HepG2 (cell line): ENCODE measurements at regions not wholly inside any gene's neighbourhood (a gene's known extent, or its start where the extent isn't known, plus 50 kb on each side); places are given as distances from the start of the nearest gene placed in this dataset.

ENCODE experiments used
- ATAC-seq: fragments of 200-7000 bp; cut with Tn5 transposase; 3 replicates; pipeline ENCODE4 v1.9.1; 2020; ENCODE audit warnings: mild to moderate bottlenecking, moderate library complexity
- BruUV-seq: library from RNA; stranded (reverse); fragments of 400-500 nt; replicated peaks from 2 replicates; lab custom pipeline; 2021; lab: Mats Ljungman, UMichigan
- CTCF ChIA-PET: fragments of 300-600 bp; formaldehyde crosslinking; extraction: SDS; loops from one replicate; lab custom pipeline; 2021; ENCODE audit warnings: low total read pairs, inconsistent platforms, low intra/inter-chr PET ratio; lab: Yijun Ruan, JAX
- POLR2A ChIA-PET: fragments of 350-600 bp; sonication (Branson Sonifier 250); formaldehyde crosslinking; loops from one replicate; lab custom pipeline; 2020; ENCODE audit warnings: antibody characterized with exemption, inconsistent platforms; lab: Yijun Ruan, JAX
- DNase-seq: peaks from one replicate; pipeline ENCODE4 v3.0.0-alpha.2; 2015; ENCODE audit warnings: low spot score
- FAIRE-seq: peaks from 3 replicates; lab custom pipeline; 2011; peaks lifted over from hg19 to GRCh38; lab: Jason Lieb, UNC
- H2AFZ ChIP-seq: one replicate; pipeline ENCODE4 v1.6.1; 2011; ENCODE audit warnings: low read length, inconsistent platforms
- H3K27ac ChIP-seq: fragments of 300-600 bp; 3 replicates; pipeline ENCODE4 v1.8.0; 2011; ENCODE audit warnings: mixed run types, mild to moderate bottlenecking, mixed read lengths, low read length, inconsistent platforms; ENCODE audit not compliant: insufficient read depth; ENCODE audit errors: extremely low read length
- H3K27me3 ChIP-seq, 2 experiments: fragments of 200-600 bp in 1 of 2; 2 replicates in 1 of 2; 3 replicates in 1 of 2; pipeline versions ENCODE4 v1.6.0 to v1.8.0; 2011; ENCODE audit warnings: low read length in 2 of 2, mild to moderate bottlenecking in 2 of 2, moderate library complexity in 2 of 2, inconsistent platforms in 1 of 2; ENCODE audit not compliant: insufficient read depth in 2 of 2, control insufficient read depth in 1 of 2
- H3K36me3 ChIP-seq, 2 experiments: fragments of 200-600 bp in 1 of 2; replicated peaks in 1 of 2; 2 replicates in 1 of 2; 3 replicates in 1 of 2; pipeline versions ENCODE4 v1.5.1 to v1.8.0; 2011; ENCODE audit warnings: low read length in 2 of 2, inconsistent platforms in 1 of 2; ENCODE audit not compliant: insufficient read depth in 2 of 2, control insufficient read depth in 1 of 2
- H3K4me1 ChIP-seq: 2 replicates; pipeline ENCODE4 v1.5.1; 2012; ENCODE audit warnings: low read length, inconsistent platforms; ENCODE audit not compliant: insufficient read depth
- H3K4me2 ChIP-seq: 2 replicates; pipeline ENCODE4 v1.6.0; 2011; ENCODE audit warnings: low read depth, low read length, inconsistent platforms
- H3K4me3 ChIP-seq, 3 experiments: fragments of 200-600 bp in 1 of 3; sonication (generic), shearing (Covaris generic) in 1 of 3; replicated peaks in 1 of 3; 2 replicates each; pipeline ENCODE4 v1.5.1; 2011 to 2016; ENCODE audit warnings: low read length in 3 of 3, inconsistent platforms in 2 of 3, low read depth in 2 of 3, mild to moderate bottlenecking in 2 of 3, control low read depth in 1 of 3, mixed read lengths in 1 of 3; ENCODE audit not compliant: insufficient read depth in 1 of 3
- H3K79me2 ChIP-seq: one replicate; pipeline ENCODE4 v1.6.1; 2011; ENCODE audit warnings: low read length, inconsistent platforms; ENCODE audit not compliant: insufficient read depth
- H3K9ac ChIP-seq: 2 replicates; pipeline ENCODE4 v1.6.0; 2011; ENCODE audit warnings: mild to moderate bottlenecking, low read depth, low read length, inconsistent platforms; ENCODE audit not compliant: insufficient read depth
- H3K9me3 ChIP-seq: 2 replicates; pipeline ENCODE4 v1.5.1; 2012; ENCODE audit warnings: mild to moderate bottlenecking, low read length
- H4K20me1 ChIP-seq: 2 replicates; pipeline ENCODE4 v1.6.0; 2011; ENCODE audit warnings: inconsistent platforms, mild to moderate bottlenecking, low read length, moderate library complexity; ENCODE audit not compliant: insufficient read depth
- ATM ChIP-seq: fragments of 450-650 bp; IDR thresholded peaks from 2 replicates; pipeline ENCODE4 v1.7.1; 2017; ENCODE audit warnings: mild to moderate bottlenecking, borderline replicate concordance
- KLF16 ChIP-seq, 2 experiments: sonication (generic) in 1 of 2; formaldehyde crosslinking in 1 of 2; IDR thresholded peaks; 2 replicates each; pipeline versions ENCODE4 v1.6.1 to v1.8.0; 2016 to 2023; ENCODE audit warnings: missing genetic modification reagents in 2 of 2, missing compliant biosample characterization in 1 of 2
- RBM22 ChIP-seq: fragments of 200-400 bp; formaldehyde crosslinking; optimal IDR thresholded peaks from 2 replicates; pipeline ENCODE3; 2017; ENCODE audit warnings: mild to moderate bottlenecking, low read length, moderate library complexity
- STAG1 ChIP-seq: sonication (generic); formaldehyde crosslinking; IDR thresholded peaks from 2 replicates; pipeline ENCODE4 v1.4.0; 2020; ENCODE audit warnings: missing genetic modification reagents
- ZFP37 ChIP-seq: sonication (generic); formaldehyde crosslinking; IDR thresholded peaks from 2 replicates; pipeline ENCODE4 v1.4.0; 2020; ENCODE audit warnings: missing genetic modification reagents, borderline replicate concordance
- ZNF121 ChIP-seq: sonication (generic); formaldehyde crosslinking; IDR thresholded peaks from 2 replicates; pipeline ENCODE4 v1.5.0; 2020; ENCODE audit warnings: mild to moderate bottlenecking, missing genetic modification reagents
- WGBS: methylation state at CpG from one replicate; pipeline ENCODE4 v1.1.6; 2017; ENCODE audit warnings: low lambda C conversion rate; 5-methylcytosine and 5-hydroxymethylcytosine counted together
- in situ Hi-C: cut with HindIII; loops from 2 replicates; pipeline ENCODE4 v1.10.0; 2017; ENCODE audit warnings: low pct_unique_long_range_greater_than_20kb; ENCODE audit not compliant: extremely low pct_ligation_motif_present
- intact Hi-C: fragments of 100-400 bp; cut with micrococcal nuclease; formaldehyde crosslinking; loops from one replicate; pipeline ENCODE4 v1.10.0; 2022; ENCODE audit not compliant: unreplicated experiment
- TF ChIP-seq, protein P1 (sequence below): sonication (generic); formaldehyde crosslinking; IDR thresholded peaks from 2 replicates; pipeline ENCODE4 v1.8.1; 2023; ENCODE audit warnings: mild to moderate bottlenecking, missing genetic modification reagents
- TF ChIP-seq, protein P2 (sequence below): sonication (generic); formaldehyde crosslinking; IDR thresholded peaks from 2 replicates; pipeline ENCODE4 v1.4.0; 2020; ENCODE audit warnings: low read depth, missing genetic modification reagents
- TF ChIP-seq, protein P3 (sequence below): sonication (generic); formaldehyde crosslinking; IDR thresholded peaks from 2 replicates; pipeline ENCODE4 v1.5.1; 2020; ENCODE audit warnings: missing genetic modification reagents, mild to moderate bottlenecking, borderline replicate concordance
- TF ChIP-seq, protein P4 (sequence below): sonication (generic); formaldehyde crosslinking; IDR thresholded peaks from 2 replicates; pipeline ENCODE4 v1.5.0; 2020; ENCODE audit warnings: mild to moderate bottlenecking, missing genetic modification reagents, moderate library complexity

DNA sequence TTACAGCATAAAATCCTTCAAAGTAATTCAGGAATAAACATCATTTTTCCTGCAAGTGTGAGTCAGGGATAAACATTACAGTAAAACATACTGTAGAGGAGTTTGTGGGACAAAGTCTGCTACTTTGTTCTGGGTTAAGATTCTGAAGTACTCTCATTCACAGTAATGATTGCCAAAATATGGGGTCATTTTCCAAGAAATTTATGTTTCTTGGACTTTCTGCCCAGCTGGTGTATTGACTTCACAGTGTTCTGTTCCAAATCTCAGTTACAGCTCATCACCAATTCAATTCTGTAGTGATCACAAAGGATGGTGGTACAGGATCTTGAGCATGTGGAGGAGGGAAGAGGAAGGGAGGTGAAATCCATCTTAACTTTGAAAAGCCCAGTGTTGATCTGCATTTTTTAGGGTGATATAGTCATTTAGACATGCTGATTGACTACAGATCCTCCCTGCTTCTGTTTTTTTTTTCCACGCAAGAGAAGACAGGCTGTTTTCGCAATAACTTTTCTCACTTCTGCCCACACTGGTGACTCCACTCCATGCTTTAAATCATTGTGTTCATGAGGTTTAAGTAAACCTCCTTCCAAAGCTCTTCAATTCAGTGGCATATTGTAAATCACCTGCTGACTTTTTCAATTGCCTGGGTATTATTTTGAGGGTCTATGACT lies 60.4 kb upstream of the C1orf53 start (continued):
- TF ChIP-seq, protein P1, sequence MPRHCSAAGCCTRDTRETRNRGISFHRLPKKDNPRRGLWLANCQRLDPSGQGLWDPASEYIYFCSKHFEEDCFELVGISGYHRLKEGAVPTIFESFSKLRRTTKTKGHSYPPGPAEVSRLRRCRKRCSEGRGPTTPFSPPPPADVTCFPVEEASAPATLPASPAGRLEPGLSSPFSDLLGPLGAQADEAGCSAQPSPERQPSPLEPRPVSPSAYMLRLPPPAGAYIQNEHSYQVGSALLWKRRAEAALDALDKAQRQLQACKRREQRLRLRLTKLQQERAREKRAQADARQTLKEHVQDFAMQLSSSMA, result no peak
- TF ChIP-seq, protein P2, sequence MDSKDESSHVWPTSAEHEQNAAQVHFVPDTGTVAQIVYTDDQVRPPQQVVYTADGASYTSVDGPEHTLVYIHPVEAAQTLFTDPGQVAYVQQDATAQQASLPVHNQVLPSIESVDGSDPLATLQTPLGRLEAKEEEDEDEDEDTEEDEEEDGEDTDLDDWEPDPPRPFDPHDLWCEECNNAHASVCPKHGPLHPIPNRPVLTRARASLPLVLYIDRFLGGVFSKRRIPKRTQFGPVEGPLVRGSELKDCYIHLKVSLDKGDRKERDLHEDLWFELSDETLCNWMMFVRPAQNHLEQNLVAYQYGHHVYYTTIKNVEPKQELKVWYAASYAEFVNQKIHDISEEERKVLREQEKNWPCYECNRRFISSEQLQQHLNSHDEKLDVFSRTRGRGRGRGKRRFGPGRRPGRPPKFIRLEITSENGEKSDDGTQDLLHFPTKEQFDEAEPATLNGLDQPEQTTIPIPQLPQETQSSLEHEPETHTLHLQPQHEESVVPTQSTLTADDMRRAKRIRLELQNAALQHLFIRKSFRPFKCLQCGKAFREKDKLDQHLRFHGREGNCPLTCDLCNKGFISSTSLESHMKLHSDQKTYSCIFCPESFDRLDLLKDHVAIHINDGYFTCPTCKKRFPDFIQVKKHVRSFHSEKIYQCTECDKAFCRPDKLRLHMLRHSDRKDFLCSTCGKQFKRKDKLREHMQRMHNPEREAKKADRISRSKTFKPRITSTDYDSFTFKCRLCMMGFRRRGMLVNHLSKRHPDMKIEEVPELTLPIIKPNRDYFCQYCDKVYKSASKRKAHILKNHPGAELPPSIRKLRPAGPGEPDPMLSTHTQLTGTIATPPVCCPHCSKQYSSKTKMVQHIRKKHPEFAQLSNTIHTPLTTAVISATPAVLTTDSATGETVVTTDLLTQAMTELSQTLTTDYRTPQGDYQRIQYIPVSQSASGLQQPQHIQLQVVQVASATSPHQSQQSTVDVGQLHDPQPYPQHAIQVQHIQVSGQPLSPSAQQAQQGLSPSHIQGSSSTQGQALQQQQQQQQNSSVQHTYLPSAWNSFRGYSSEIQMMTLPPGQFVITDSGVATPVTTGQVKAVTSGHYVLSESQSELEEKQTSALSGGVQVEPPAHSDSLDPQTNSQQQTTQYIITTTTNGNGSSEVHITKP (CRISPR knock-in tag), result no peak
- no peak for TF ChIP-seq ATM
- TF ChIP-seq KLF16 (CRISPR knock-in tag; IDR thresholded peaks at IDR 0.05), result no peak

DNA sequence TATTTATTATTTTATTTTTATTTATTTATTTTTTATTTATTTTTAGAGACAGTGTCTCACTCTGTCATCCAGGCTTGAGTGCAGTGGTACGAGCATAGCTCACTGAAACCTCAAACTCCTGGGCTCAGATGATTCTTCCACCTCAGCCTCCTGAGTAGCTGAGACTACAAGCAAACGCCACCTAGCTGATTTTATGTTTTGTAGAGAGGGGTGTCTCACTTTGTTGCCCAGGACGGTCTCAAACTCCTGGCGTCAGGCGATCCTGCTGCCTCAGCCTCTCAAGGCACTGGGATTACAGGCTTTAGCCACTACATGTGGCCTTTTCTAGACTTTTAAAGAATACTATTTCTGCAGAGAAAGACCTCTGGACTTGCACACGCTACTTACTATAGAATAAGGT lies 61.3 kb upstream of the C1orf53 start:
- BruUV-seq, result no TSS peak
- Histone ChIP-seq H3K27ac (no peak overlapping the region), H2AFZ (no peak overlapping the region), H3K4me2 (peak overlapping the region; percentile 60), H4K20me1 (no peaks in the 10 kb centered on the region), H3K9ac (no peak overlapping the region), H3K4me1 (peaks cover 10% of the 10 kb centered on the region), H3K4me3 (peak overlapping the region in 1 of 3 experiments; percentile 28; a peak in 1 of 6 replicates), H3K79me2 (no peaks in the 10 kb centered on the region), H3K9me3 (no peaks in the 10 kb centered on the region), H3K27me3 (no peaks in the 10 kb centered on the region), H3K36me3 (no peaks in the 10 kb centered on the region)
- intact Hi-C loops, result no loop called here
- ATAC-seq (peak; percentile 89), DNase-seq (peak; percentile 12), FAIRE-seq (no peak)
- in situ Hi-C loops, result no loop called here
- ChIA-PET POLR2A (no interaction called here), CTCF (no interaction called here)
- WGBS, result 4% methylated on average over 6 of the region's 6 CpGs
- peak; percentile 53 for TF ChIP-seq ZNF121 (CRISPR knock-in tag)
- TF ChIP-seq, protein P3, sequence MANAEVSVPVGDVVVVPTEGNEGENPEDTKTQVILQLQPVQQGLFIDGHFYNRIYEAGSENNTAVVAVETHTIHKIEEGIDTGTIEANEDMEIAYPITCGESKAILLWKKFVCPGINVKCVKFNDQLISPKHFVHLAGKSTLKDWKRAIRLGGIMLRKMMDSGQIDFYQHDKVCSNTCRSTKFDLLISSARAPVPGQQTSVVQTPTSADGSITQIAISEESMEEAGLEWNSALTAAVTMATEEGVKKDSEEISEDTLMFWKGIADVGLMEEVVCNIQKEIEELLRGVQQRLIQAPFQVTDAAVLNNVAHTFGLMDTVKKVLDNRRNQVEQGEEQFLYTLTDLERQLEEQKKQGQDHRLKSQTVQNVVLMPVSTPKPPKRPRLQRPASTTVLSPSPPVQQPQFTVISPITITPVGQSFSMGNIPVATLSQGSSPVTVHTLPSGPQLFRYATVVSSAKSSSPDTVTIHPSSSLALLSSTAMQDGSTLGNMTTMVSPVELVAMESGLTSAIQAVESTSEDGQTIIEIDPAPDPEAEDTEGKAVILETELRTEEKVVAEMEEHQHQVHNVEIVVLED, result no peak
- TF ChIP-seq, protein P4, sequence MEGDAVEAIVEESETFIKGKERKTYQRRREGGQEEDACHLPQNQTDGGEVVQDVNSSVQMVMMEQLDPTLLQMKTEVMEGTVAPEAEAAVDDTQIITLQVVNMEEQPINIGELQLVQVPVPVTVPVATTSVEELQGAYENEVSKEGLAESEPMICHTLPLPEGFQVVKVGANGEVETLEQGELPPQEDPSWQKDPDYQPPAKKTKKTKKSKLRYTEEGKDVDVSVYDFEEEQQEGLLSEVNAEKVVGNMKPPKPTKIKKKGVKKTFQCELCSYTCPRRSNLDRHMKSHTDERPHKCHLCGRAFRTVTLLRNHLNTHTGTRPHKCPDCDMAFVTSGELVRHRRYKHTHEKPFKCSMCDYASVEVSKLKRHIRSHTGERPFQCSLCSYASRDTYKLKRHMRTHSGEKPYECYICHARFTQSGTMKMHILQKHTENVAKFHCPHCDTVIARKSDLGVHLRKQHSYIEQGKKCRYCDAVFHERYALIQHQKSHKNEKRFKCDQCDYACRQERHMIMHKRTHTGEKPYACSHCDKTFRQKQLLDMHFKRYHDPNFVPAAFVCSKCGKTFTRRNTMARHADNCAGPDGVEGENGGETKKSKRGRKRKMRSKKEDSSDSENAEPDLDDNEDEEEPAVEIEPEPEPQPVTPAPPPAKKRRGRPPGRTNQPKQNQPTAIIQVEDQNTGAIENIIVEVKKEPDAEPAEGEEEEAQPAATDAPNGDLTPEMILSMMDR (CRISPR knock-in tag), result peak; percentile 55
- no peak for TF ChIP-seq ZFP37 (CRISPR knock-in tag)
- no peak for TF ChIP-seq RBM22
- peak; percentile 36; the same call in 1 of the 2 replicates for TF ChIP-seq STAG1 (CRISPR knock-in tag)
